ENCODE measurements at regions not wholly inside any gene's neighbourhood (a gene's known extent, or its start where the extent isn't known, plus 50 kb on each side); places are given as distances from the start of the nearest gene placed in this dataset.

- DNase-seq (ENCODE audit: low read depth), result peak; percentile 20
- TF ChIP-seq, protein P1, sequence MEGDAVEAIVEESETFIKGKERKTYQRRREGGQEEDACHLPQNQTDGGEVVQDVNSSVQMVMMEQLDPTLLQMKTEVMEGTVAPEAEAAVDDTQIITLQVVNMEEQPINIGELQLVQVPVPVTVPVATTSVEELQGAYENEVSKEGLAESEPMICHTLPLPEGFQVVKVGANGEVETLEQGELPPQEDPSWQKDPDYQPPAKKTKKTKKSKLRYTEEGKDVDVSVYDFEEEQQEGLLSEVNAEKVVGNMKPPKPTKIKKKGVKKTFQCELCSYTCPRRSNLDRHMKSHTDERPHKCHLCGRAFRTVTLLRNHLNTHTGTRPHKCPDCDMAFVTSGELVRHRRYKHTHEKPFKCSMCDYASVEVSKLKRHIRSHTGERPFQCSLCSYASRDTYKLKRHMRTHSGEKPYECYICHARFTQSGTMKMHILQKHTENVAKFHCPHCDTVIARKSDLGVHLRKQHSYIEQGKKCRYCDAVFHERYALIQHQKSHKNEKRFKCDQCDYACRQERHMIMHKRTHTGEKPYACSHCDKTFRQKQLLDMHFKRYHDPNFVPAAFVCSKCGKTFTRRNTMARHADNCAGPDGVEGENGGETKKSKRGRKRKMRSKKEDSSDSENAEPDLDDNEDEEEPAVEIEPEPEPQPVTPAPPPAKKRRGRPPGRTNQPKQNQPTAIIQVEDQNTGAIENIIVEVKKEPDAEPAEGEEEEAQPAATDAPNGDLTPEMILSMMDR (conservative IDR thresholded peaks at IDR 0.05; ENCODE audit: low read length), result no peak
- no peak overlapping the region for H3K4me3 ChIP-seq (ENCODE audit: low read length)
Observed at GRCh38 chr15:27601239-27601960, 497.7 kb downstream of the OCA2 start.

DNA sequence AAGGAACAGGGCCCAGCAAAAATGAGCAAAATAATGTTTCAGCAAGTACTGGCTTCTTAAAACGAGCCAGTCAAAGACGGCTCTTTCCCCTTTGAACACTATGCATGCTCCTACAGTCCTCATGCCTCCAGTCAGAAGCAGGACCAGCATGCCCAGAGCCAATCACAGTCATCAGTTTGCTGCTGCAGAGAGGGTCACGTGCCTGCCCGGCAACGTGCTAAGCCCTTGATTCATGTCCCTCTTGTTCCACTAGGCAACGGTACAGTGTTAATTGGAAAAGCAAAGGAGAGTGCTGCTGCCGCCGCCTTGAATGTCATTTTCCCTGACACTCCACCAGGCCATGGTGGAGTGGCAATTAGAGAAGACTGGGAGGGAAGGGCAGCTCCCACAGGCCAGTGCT is 500.1 kb downstream of the OCA2 start:
- DNase-seq (ENCODE audit: low read depth), result no peak
- no peak overlapping the region for H3K4me3 ChIP-seq (ENCODE audit: low read length)
- TF ChIP-seq, protein P1 (conservative IDR thresholded peaks at IDR 0.05; ENCODE audit: low read length), result no peak

GRCh38 chr15:27598251-27599009 is 500.7 kb downstream of the OCA2 start:
- TF ChIP-seq, protein P1 (conservative IDR thresholded peaks at IDR 0.05; ENCODE audit: low read length), result no peak
- no peak for DNase-seq (ENCODE audit: low read depth)
- H3K4me3 ChIP-seq (ENCODE audit: low read length), result no peak overlapping the region

DNA sequence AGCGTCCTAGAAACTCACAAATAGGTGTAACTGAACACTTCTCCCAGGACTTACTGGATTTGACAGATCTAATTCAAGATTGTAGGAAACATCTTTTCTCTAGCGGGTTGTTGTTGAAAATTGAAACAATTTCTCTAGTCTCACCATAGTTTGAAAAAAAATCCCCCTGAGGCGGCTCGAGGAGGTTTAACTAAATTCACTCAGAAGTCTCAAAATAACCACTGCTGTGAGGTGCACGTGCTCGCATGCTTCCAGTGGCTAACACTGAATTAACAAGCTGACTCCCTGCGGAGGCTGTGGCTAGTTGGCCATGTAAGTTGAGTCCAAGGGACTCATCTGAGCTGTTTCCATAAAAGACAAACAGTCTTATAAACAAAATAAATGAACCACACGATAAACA is 503.9 kb downstream of the OCA2 start:
- no peak for DNase-seq (ENCODE audit: low read depth)
- H3K4me3 ChIP-seq (ENCODE audit: low read length), result no peak overlapping the region
- TF ChIP-seq, protein P1 (conservative IDR thresholded peaks at IDR 0.05; ENCODE audit: low read length), result no peak

GRCh38 chr15:27592036-27592760 is 506.9 kb downstream of the OCA2 start:
- TF ChIP-seq, protein P1 (conservative IDR thresholded peaks at IDR 0.05; ENCODE audit: low read length), result no peak
- DNase-seq (ENCODE audit: low read depth), result peak; percentile 9
- H3K4me3 ChIP-seq (ENCODE audit: low read length), result no peak overlapping the region
